ENCODE measurements at regions not wholly inside any gene's neighbourhood (a gene's known extent, or its start where the extent isn't known, plus 50 kb on each side); places are given as distances from the start of the nearest gene placed in this dataset.

GRCh38 chr14:61625165-61625564 is 70.1 kb upstream of the HIF1A start:
- intact Hi-C loops (cut with micrococcal nuclease) = no loop called here

- intact Hi-C loops (cut with micrococcal nuclease) = no loop called here
Measured at GRCh38 chr14:61627612-61628011, 67.7 kb upstream of the HIF1A start.

- intact Hi-C loops (cut with micrococcal nuclease) = no loop called here
Measured at GRCh38 chr14:61628016-61628725, 67.1 kb upstream of the HIF1A start.

- intact Hi-C loops (cut with micrococcal nuclease) = no loop called here
Measured at GRCh38 chr14:61630399-61631044, 64.8 kb upstream of the HIF1A start.

- intact Hi-C loops (cut with micrococcal nuclease) = no loop called here
Measured at GRCh38 chr14:61631045-61631687, 64.1 kb upstream of the HIF1A start.

- intact Hi-C loops (cut with micrococcal nuclease) = no loop called here
Measured at GRCh38 chr14:61632401-61632800, 62.9 kb upstream of the HIF1A start.

GRCh38 chr14:61632807-61633206 is 62.5 kb upstream of the HIF1A start:
- intact Hi-C loops (cut with micrococcal nuclease) = no loop called here

GRCh38 chr14:61636291-61636690 is 59.0 kb upstream of the HIF1A start:
- intact Hi-C loops (cut with micrococcal nuclease) = no loop called here

- intact Hi-C loops (cut with micrococcal nuclease) = no loop called here
Measured at GRCh38 chr14:61636779-61637178, 58.5 kb upstream of the HIF1A start.

- intact Hi-C loops (cut with micrococcal nuclease) = no loop called here
Measured at GRCh38 chr14:61638595-61639387, 56.5 kb upstream of the HIF1A start.

GRCh38 chr14:61640158-61641136 is 54.9 kb upstream of the HIF1A start:
- intact Hi-C loops (cut with micrococcal nuclease) = no loop called here

- intact Hi-C loops (cut with micrococcal nuclease) = no loop called here
Measured at GRCh38 chr14:61641914-61642613, 53.2 kb upstream of the HIF1A start.

- intact Hi-C loops (cut with micrococcal nuclease) = no loop called here
Measured at GRCh38 chr14:61642614-61642982, 52.7 kb upstream of the HIF1A start.

- intact Hi-C loops (cut with micrococcal nuclease) = no loop called here
Measured at GRCh38 chr14:61643555-61643954, 51.8 kb upstream of the HIF1A start.

- intact Hi-C loops (cut with micrococcal nuclease) = no loop called here
Measured at GRCh38 chr14:61644175-61644574, 51.1 kb upstream of the HIF1A start.

GRCh38 chr14:61644834-61645233 is 50.5 kb upstream of the HIF1A start:
- intact Hi-C loops (cut with micrococcal nuclease) = no loop called here

- intact Hi-C loops (cut with micrococcal nuclease) = no loop called here
Measured at GRCh38 chr14:61645247-61645646, 50.1 kb upstream of the HIF1A start.
